Hepatocyte (in vitro differentiated cells): ENCODE measurements at regions not wholly inside any gene's neighbourhood (a gene's known extent, or its start where the extent isn't known, plus 50 kb on each side); places are given as distances from the start of the nearest gene placed in this dataset.

ENCODE experiments used
- CTCF ChIP-seq: fragments of 200-600 bp; sonication (generic); IDR thresholded peaks from 2 replicates; pipeline ENCODE4 v1.5.1; 2016; ENCODE audit warnings: antibody characterized with exemption, mild to moderate bottlenecking; ENCODE audit not compliant: poor library complexity
- EZH2 ChIP-seq: fragments of 200-600 bp; sonication (generic); IDR thresholded peaks from 2 replicates; pipeline ENCODE4 v1.6.1; 2016; ENCODE audit warnings: antibody characterized with exemption, mild to moderate bottlenecking, borderline replicate concordance
- EZH2phosphoT487 ChIP-seq: fragments of 200-600 bp; sonication (generic); IDR thresholded peaks from one replicate; pipeline ENCODE4 v1.6.1; 2018; ENCODE audit warnings: antibody characterized with exemption, mild to moderate bottlenecking, low read depth, moderate library complexity; ENCODE audit not compliant: unreplicated experiment, severe bottlenecking

DNA sequence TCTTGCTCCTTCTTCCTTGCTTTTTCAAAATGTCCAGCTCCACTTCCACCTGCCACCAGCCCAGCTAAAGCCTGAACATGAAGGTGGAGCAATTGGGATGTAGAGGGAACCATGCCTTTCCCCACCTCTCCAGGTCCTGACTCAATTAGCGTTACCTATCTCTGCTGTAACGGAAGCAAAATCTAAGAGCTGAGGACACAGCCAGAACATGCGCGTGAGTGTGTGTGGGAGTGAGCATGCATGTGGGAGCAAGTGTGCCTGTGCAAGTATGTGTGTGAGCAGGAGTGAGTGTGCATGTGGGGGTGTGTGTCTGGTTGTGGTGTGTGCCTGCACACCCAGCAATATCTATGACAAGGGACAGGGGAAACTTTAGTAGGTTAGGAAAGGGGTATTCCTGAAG lies 364.5 kb downstream of the MID1IP1 start:
- TF ChIP-seq CTCF (no peak), EZH2 (no peak), EZH2phosphoT487 (no peak)
